ENCODE measurements at regions not wholly inside any gene's neighbourhood (a gene's known extent, or its start where the extent isn't known, plus 50 kb on each side); places are given as distances from the start of the nearest gene placed in this dataset.
A peak's percentile ranks its signal among the peaks of the same experiment; 100 is the strongest.

DNA sequence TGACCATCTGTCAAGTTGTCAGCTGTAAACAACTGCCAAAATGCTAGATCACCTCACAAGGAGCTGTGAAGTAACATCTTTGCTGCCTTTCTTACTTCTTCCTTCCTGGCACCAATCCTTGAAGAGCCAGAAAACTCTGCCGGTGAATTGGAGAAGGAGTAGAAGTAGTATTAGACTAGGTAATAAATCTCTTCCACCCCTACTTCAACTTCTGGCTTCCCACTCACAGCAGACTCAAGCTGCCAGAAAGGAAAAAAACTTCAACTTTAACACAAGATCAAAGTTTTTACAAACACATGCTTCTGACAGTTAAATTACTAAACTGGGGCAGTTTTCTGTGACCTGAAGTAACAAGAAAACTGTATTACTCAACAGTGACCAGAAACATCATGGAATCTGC lies 164.7 kb upstream of the SLC7A11 start:
- TF ChIP-seq, protein P1, sequence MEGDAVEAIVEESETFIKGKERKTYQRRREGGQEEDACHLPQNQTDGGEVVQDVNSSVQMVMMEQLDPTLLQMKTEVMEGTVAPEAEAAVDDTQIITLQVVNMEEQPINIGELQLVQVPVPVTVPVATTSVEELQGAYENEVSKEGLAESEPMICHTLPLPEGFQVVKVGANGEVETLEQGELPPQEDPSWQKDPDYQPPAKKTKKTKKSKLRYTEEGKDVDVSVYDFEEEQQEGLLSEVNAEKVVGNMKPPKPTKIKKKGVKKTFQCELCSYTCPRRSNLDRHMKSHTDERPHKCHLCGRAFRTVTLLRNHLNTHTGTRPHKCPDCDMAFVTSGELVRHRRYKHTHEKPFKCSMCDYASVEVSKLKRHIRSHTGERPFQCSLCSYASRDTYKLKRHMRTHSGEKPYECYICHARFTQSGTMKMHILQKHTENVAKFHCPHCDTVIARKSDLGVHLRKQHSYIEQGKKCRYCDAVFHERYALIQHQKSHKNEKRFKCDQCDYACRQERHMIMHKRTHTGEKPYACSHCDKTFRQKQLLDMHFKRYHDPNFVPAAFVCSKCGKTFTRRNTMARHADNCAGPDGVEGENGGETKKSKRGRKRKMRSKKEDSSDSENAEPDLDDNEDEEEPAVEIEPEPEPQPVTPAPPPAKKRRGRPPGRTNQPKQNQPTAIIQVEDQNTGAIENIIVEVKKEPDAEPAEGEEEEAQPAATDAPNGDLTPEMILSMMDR (IDR thresholded peaks at IDR 0.05; ENCODE audit: low read depth, low read length): no peak
- ChIA-PET CTCF (interaction anchor here (1.3 kb wide), 1 partner anchor 465 kb away, joined by 3 read pairs; no protein-coding TSS in a partner anchor), POLR2A (interaction anchor here (1.0 kb wide), 1 partner anchor 165 kb away, joined by 4 read pairs; the partner anchor contains the start of gene SLC7A11)
- Histone ChIP-seq H3K27ac (ENCODE audit: low read depth, low read length) (no peak overlapping the region), H3K27me3 (ENCODE audit: control insufficient read depth, insufficient read depth, low read length) (no peaks in the 10 kb centered on the region), H3K4me3 (ENCODE audit: low read depth, low read length) (no peak overlapping the region), H3K9me3 (ENCODE audit: control insufficient read depth, insufficient read depth, low read length) (no peaks in the 10 kb centered on the region)
- no peak for DNase-seq (ENCODE audit: low read depth, low spot score)

DNA sequence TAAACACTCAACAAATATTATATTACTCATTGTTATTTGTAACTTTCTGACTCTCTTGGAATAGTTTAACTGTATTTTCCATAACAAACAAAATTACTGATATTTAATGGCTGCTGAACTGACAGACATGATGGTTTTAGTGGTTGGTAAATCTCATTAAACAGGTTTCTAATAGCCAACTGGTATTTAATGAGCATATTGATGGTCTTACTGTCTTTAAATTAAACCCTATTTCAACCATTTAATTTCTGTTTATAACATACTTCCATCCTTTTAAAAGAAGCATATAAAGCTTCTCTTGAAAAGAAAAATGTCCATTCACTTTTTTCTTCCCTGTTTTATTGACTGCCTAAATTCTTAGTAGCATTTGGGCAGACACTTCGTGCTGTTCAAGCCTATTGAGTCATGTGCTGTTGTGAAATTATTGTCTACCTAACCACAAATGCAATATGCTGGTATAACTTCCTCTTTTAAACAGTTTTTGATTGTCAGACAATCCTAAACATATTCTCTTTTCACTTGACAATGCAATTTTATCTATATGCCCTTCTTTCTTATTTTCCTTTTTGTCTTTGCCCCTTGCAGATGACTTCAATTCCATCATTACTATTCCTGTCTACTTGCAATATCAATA lies 163.9 kb upstream of the SLC7A11 start:
- no peaks in the 10 kb centered on the region for H3K27me3 ChIP-seq (ENCODE audit: control insufficient read depth, insufficient read depth, low read length)
- no peak overlapping the region for H3K27ac ChIP-seq (ENCODE audit: low read depth, low read length)
- H3K4me3 ChIP-seq (ENCODE audit: low read depth, low read length): no peak overlapping the region
- peak; percentile 3 for DNase-seq (ENCODE audit: low read depth, low spot score)
- POLR2A ChIA-PET: interaction anchor here (1.0 kb wide), 1 partner anchor 164 kb away, joined by 4 read pairs; the partner anchor contains the start of gene SLC7A11
- TF ChIP-seq, protein P1 (IDR thresholded peaks at IDR 0.05; ENCODE audit: low read depth, low read length): no peak
- CTCF ChIA-PET: no interaction called here
- H3K9me3 ChIP-seq (ENCODE audit: control insufficient read depth, insufficient read depth, low read length): no peaks in the 10 kb centered on the region

DNA sequence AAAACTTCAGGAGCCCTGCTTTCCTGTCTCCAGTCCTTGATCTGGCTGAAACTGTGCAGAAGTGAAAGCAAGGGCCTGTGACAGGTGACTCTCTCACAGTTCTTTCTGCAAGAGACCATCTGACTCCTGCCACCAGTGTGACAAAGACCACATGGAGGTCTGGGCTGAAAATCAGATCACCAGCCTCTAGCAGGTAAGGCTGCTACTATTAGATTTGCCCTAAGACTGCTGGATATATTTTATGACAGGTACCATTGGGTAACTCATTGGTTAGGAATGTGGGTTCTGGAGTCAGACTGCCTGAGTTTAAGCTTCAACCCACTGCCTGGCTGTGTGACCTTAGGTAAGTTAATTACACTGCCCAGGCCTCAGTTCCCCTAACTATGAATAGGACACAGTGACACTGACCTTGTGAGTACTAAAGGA lies 163.3 kb upstream of the SLC7A11 start:
- CTCF ChIA-PET: interaction anchor here (0.6 kb wide), 1 partner anchor 100 kb away, joined by 4 read pairs; no protein-coding TSS in a partner anchor
- TF ChIP-seq, protein P1 (IDR thresholded peaks at IDR 0.05; ENCODE audit: low read depth, low read length): no peak
- Histone ChIP-seq H3K4me3 (ENCODE audit: low read depth, low read length) (no peak overlapping the region), H3K27ac (ENCODE audit: low read depth, low read length) (no peak overlapping the region), H3K9me3 (ENCODE audit: control insufficient read depth, insufficient read depth, low read length) (no peaks in the 10 kb centered on the region), H3K27me3 (ENCODE audit: control insufficient read depth, insufficient read depth, low read length) (no peaks in the 10 kb centered on the region)
- no peak for DNase-seq (ENCODE audit: low read depth, low spot score)
- POLR2A ChIA-PET: no interaction called here

DNA sequence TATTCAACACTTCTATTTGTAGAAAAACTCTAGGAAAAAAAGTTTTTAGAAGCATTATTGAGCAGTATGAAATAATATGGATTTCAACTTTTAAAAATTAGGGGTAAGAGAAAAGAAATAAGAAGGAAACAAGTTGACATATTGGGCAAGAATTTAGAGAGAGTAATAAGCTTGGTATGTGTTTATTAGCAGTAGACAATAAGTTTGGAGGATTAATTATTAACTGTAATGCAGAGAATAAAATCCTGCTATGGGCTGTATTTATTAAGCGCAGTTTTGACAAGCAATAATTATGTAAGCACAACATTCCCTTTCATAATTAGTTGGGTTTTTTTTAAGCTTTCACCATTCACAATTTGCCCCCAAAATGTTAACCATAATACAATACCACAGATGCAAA lies 162.7 kb upstream of the SLC7A11 start:
- POLR2A ChIA-PET: no interaction called here
- CTCF ChIA-PET: interaction anchor here (0.6 kb wide), 1 partner anchor 101 kb away, joined by 4 read pairs; no protein-coding TSS in a partner anchor
- Histone ChIP-seq H3K9me3 (ENCODE audit: control insufficient read depth, insufficient read depth, low read length) (no peaks in the 10 kb centered on the region), H3K27me3 (ENCODE audit: control insufficient read depth, insufficient read depth, low read length) (no peaks in the 10 kb centered on the region), H3K27ac (ENCODE audit: low read depth, low read length) (no peak overlapping the region), H3K4me3 (ENCODE audit: low read depth, low read length) (no peak overlapping the region)
- TF ChIP-seq, protein P1 (IDR thresholded peaks at IDR 0.05; ENCODE audit: low read depth, low read length): no peak
- no peak for DNase-seq (ENCODE audit: low read depth, low spot score)

DNA sequence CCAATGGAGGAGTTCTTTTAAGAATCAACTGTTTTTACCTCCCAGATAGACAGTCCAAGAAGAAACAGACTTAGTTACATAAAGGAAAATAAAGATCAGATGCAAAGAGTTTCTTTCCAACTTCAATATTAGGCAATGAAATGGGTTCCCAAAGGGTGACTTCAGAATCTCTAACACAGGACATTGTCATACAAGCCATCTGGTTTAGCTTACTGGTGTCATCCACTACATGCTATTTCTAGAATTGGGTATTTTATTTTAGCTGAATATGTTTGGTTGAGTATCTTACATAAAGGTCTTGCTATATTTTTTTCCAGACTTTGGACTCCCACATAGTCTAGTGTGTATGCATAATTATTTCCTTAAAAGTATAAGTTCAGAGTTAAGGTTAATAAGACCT lies 162.1 kb upstream of the SLC7A11 start:
- no peak for DNase-seq (ENCODE audit: low read depth, low spot score)
- Histone ChIP-seq H3K4me3 (ENCODE audit: low read depth, low read length) (no peak overlapping the region), H3K9me3 (ENCODE audit: control insufficient read depth, insufficient read depth, low read length) (no peaks in the 10 kb centered on the region), H3K27me3 (ENCODE audit: control insufficient read depth, insufficient read depth, low read length) (no peaks in the 10 kb centered on the region), H3K27ac (ENCODE audit: low read depth, low read length) (no peak overlapping the region)
- TF ChIP-seq, protein P1 (IDR thresholded peaks at IDR 0.05; ENCODE audit: low read depth, low read length): no peak
- POLR2A ChIA-PET: no interaction called here
- CTCF ChIA-PET: no interaction called here
